CD4-positive, alpha-beta T cell (primary cell): ENCODE measurements at regions not wholly inside any gene's neighbourhood (a gene's known extent, or its start where the extent isn't known, plus 50 kb on each side); places are given as distances from the start of the nearest gene placed in this dataset.

Experiments
- ATAC-seq: fragments of 200-7000 bp; cut with Tn5 transposase; one replicate; pipeline ENCODE4 v1.10.0; 2022; ENCODE audit warnings: mild to moderate bottlenecking; ENCODE audit not compliant: poor library complexity
- CTCF ChIA-PET: fragments of 350-600 bp; sonication (Branson Sonifier 250); formaldehyde crosslinking; loops from one replicate; lab custom pipeline; 2021; ENCODE audit warnings: antibody characterized with exemption, inconsistent platforms; lab: Charles Lee
- POLR2A ChIA-PET: fragments of 350-600 bp; sonication (Branson Sonifier 250); formaldehyde crosslinking; loops from one replicate; lab custom pipeline; 2021; ENCODE audit warnings: antibody characterized with exemption, inconsistent platforms; lab: Charles Lee
- DNase-seq, 14 experiments: peaks; one replicate each; pipeline ENCODE4 v3.0.0-alpha.2; 2013 to 2020; ENCODE audit warnings: mixed read lengths in 2 of 14
- H3K27ac ChIP-seq, 2 donors: one replicate each; pipeline versions ENCODE4 v1.5.1 to v1.7.0; 2013; ENCODE audit warnings: low read length in 2 of 2, low read depth in 1 of 2, mild to moderate bottlenecking in 1 of 2
- H3K27me3 ChIP-seq, 2 experiments: 1 replicate in 1 of 2; 2 replicates in 1 of 2; pipeline versions ENCODE4 v1.6.1 to v1.7.0; 2013; ENCODE audit warnings: low read length in 2 of 2, control low read depth in 1 of 2, mild to moderate bottlenecking in 1 of 2, moderate library complexity in 1 of 2; ENCODE audit not compliant: insufficient read depth in 2 of 2, control insufficient read depth in 1 of 2
- H3K36me3 ChIP-seq: one replicate; pipeline ENCODE4 v1.6.1; 2013; ENCODE audit warnings: low read length, control low read depth; ENCODE audit not compliant: insufficient read depth
- H3K4me1 ChIP-seq: one replicate; pipeline ENCODE4 v1.6.1; 2013; ENCODE audit warnings: low read length, control low read depth; ENCODE audit not compliant: insufficient read depth
- H3K4me3 ChIP-seq: one replicate; pipeline ENCODE4 v1.5.1; 2013; ENCODE audit warnings: mild to moderate bottlenecking, low read length, moderate library complexity
- H3K9me3 ChIP-seq, 2 experiments: 1 replicate in 1 of 2; 2 replicates in 1 of 2; pipeline versions ENCODE4 v1.6.1 to v1.7.0; 2013; ENCODE audit warnings: low read length in 2 of 2, mild to moderate bottlenecking in 2 of 2, control low read depth in 1 of 2, moderate library complexity in 1 of 2; ENCODE audit not compliant: control insufficient read depth in 1 of 2, insufficient read depth in 1 of 2
- H3K27ac Mint-ChIP-seq: one replicate; pipeline ENCODE4 v1.8.0; 2020; ENCODE audit warnings: mixed read lengths
- H3K27me3 Mint-ChIP-seq: one replicate; pipeline ENCODE4 v1.8.0; 2021; ENCODE audit warnings: mixed read lengths
- H3K36me3 Mint-ChIP-seq: one replicate; pipeline ENCODE4 v1.8.0; 2021; ENCODE audit warnings: low read depth, mixed read lengths
- H3K4me1 Mint-ChIP-seq: one replicate; pipeline ENCODE4 v1.8.0; 2021; ENCODE audit warnings: low read depth, mixed read lengths
- H3K4me3 Mint-ChIP-seq: one replicate; pipeline ENCODE4 v1.8.0; 2020; ENCODE audit warnings: mild to moderate bottlenecking, mixed read lengths
- H3K9me3 Mint-ChIP-seq: one replicate; pipeline ENCODE4 v1.8.0; 2020; ENCODE audit warnings: mixed read lengths
- intact Hi-C, 2 experiments: fragments of 100-400 bp; cut with DNase I in 1 of 2; cut with micrococcal nuclease in 1 of 2; formaldehyde crosslinking; loops; one replicate each; pipeline versions ENCODE4 v1.15.1 to v1.9.0; 2023 to 2025; cut with DNase I, micrococcal nuclease
- TF ChIP-seq, protein P1 (sequence below): fragments of 200-600 bp; IDR thresholded peaks from one replicate; pipeline ENCODE4 v1.8.0; 2022; ENCODE audit warnings: antibody characterized with exemption, mild to moderate bottlenecking

DNA sequence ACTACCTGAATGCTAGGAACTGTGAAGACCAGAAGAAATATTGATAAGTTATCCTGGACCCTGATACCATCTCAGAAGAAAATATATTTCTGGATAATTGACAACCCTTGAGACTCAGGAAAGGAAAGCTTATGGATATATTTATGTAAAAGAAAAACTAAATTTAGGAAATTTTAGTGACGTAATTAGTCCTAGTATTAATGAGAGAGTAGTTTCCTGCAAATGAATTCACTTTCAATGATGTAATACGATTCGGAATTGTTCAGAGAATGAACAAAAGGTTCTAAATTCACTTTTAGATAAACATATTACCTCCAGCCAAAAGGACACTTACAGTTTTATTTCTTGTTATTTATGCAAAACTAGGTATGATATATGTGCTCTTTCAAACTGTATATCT, 1120.1 kb upstream of the NCAM2 start:
- H3K27ac ChIP-seq: no peak overlapping the region
- TF ChIP-seq, protein P1, sequence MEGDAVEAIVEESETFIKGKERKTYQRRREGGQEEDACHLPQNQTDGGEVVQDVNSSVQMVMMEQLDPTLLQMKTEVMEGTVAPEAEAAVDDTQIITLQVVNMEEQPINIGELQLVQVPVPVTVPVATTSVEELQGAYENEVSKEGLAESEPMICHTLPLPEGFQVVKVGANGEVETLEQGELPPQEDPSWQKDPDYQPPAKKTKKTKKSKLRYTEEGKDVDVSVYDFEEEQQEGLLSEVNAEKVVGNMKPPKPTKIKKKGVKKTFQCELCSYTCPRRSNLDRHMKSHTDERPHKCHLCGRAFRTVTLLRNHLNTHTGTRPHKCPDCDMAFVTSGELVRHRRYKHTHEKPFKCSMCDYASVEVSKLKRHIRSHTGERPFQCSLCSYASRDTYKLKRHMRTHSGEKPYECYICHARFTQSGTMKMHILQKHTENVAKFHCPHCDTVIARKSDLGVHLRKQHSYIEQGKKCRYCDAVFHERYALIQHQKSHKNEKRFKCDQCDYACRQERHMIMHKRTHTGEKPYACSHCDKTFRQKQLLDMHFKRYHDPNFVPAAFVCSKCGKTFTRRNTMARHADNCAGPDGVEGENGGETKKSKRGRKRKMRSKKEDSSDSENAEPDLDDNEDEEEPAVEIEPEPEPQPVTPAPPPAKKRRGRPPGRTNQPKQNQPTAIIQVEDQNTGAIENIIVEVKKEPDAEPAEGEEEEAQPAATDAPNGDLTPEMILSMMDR: no peak
- no peaks in the 10 kb centered on the region for H3K4me1 ChIP-seq
- H3K4me3 Mint-ChIP-seq: no peak overlapping the region
- no peaks in the 10 kb centered on the region for H3K4me1 Mint-ChIP-seq
- H3K9me3 Mint-ChIP-seq: peaks cover 11% of the 10 kb centered on the region
- H3K36me3 Mint-ChIP-seq: no peaks in the 10 kb centered on the region
- peaks cover 5 to 8% of the 10 kb centered on the region in 2 experiments for H3K9me3 ChIP-seq
- H3K27me3 ChIP-seq: no peaks in the 10 kb centered on the region
- no peaks in the 10 kb centered on the region for H3K36me3 ChIP-seq
- intact Hi-C loops: no loop called here
- CTCF ChIA-PET: no interaction called here
- POLR2A ChIA-PET: no interaction called here
- H3K27me3 Mint-ChIP-seq: no peaks in the 10 kb centered on the region
- H3K4me3 ChIP-seq: no peak overlapping the region
- ATAC-seq (no peak), DNase-seq (no peak)
- no peak overlapping the region for H3K27ac Mint-ChIP-seq

DNA sequence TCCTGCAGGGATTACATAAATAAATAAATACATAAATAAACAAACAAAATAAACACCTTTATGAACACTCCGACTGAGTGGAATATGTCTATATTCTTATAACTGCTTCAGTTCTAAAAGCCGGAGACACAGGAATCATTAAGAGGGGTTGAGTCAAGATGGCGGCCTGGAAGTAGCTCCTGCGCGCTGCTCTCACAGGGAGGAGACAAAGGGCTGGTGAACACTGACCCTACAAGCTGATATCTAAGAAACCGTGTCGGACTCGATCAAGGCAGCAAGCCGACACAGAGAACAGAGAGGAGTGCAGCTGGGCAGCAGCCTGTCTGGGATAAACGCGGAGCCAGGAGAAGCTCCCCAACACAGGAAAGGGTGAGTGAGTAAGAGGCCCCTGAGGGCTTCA, 1098.6 kb upstream of the NCAM2 start:
- Mint-ChIP-seq H3K9me3 (peaks cover 8% of the 10 kb centered on the region), H3K27ac (no peak overlapping the region), H3K27me3 (no peaks in the 10 kb centered on the region), H3K36me3 (no peaks in the 10 kb centered on the region), H3K4me1 (no peaks in the 10 kb centered on the region), H3K4me3 (no peak overlapping the region)
- Histone ChIP-seq H3K4me3 (no peak overlapping the region), H3K4me1 (no peaks in the 10 kb centered on the region), H3K27me3 (no peaks in the 10 kb centered on the region), H3K27ac (no peak overlapping the region), H3K36me3 (no peaks in the 10 kb centered on the region), H3K9me3 (peaks cover 0 to 15% of the 10 kb centered on the region in 2 experiments)
- ChIA-PET CTCF (interaction anchor here (0.9 kb wide), 1 partner anchor 10 kb away, joined by 3 read pairs; no protein-coding TSS in a partner anchor), POLR2A (no interaction called here)
- ATAC-seq: no peak
- intact Hi-C loops: no loop called here
- peak in 1 of 14 experiments; percentile 3 for DNase-seq
- TF ChIP-seq, protein P1: no peak

DNA sequence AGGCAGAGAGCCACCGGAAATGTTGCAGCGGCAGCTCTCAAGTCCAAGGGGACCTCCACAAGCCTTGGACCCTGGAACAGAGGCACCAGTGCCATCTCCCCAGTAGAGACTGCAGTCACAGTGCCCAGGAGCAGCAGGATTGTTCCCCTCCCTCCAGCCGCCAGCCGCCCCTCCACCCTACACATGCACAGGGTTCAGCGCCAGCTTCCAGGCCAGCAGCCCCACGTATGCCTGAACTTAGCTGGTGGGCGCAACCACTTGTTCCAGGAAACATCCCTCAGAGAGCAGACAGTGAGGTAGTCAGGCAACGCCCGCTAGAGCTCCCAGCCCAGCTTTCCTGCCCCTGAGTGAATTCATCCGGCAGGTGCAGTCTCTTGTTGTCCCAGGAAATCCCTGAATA, 1098.1 kb upstream of the NCAM2 start:
- no peak overlapping the region for H3K4me3 Mint-ChIP-seq
- Histone ChIP-seq H3K27me3 (no peaks in the 10 kb centered on the region), H3K4me1 (no peaks in the 10 kb centered on the region), H3K27ac (no peak overlapping the region), H3K4me3 (no peak overlapping the region), H3K36me3 (no peaks in the 10 kb centered on the region), H3K9me3 (peaks cover 0 to 15% of the 10 kb centered on the region in 2 experiments)
- intact Hi-C loops: no loop called here
- TF ChIP-seq, protein P1: no peak
- no peaks in the 10 kb centered on the region for H3K36me3 Mint-ChIP-seq
- ATAC-seq (no peak), DNase-seq (no peak)
- no peaks in the 10 kb centered on the region for H3K27me3 Mint-ChIP-seq
- ChIA-PET POLR2A (no interaction called here), CTCF (interaction anchor here (0.9 kb wide), 1 partner anchor 9 kb away, joined by 3 read pairs; no protein-coding TSS in a partner anchor)
- H3K27ac Mint-ChIP-seq: no peak overlapping the region
- H3K9me3 Mint-ChIP-seq: peaks cover 8% of the 10 kb centered on the region
- H3K4me1 Mint-ChIP-seq: no peaks in the 10 kb centered on the region
